ENCODE measurements at regions not wholly inside any gene's neighbourhood (a gene's known extent, or its start where the extent isn't known, plus 50 kb on each side); places are given as distances from the start of the nearest gene placed in this dataset.

- TF ChIP-seq EZH2 (IDR thresholded peaks at IDR 0.05; ENCODE audit: borderline replicate concordance, low read depth, low read length, poor library complexity, severe bottlenecking) (no peak), CTCF (conservative IDR thresholded peaks at IDR 0.05; ENCODE audit: low read depth, low read length) (no peak)
These were observed 167.3 kb upstream of the SPRY1 start for GRCh38 chr4:123229286-123229685.

Data from A673 (cell line).